ENCODE measurements at regions not wholly inside any gene's neighbourhood (a gene's known extent, or its start where the extent isn't known, plus 50 kb on each side); places are given as distances from the start of the nearest gene placed in this dataset.

GRCh38 chr12:118706437-118706836, 274.9 kb upstream of the SRRM4 start:
- DNase-seq: no peak

GRCh38 chr12:118709946-118710345, 271.4 kb upstream of the SRRM4 start:
- no peak for DNase-seq

DNA sequence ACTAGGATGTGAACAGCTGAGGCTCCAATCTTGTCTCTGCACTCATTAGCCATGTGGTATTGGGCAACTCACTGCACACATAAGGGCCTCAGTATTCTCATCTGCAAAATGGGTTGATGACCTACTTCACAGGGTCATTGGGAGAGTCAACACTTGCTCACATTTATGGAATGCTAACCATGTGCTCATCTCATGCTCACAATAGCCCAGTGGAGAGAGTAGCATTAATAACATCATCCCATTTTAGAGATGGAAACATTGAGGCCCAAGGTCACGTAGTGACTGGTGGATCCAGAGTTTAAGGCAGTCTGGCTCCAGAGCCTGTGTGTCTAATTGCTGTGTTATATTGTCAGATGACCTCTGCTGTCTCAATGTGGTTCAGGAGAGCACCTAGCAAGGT, 270.2 kb upstream of the SRRM4 start:
- DNase-seq: no peak

DNA sequence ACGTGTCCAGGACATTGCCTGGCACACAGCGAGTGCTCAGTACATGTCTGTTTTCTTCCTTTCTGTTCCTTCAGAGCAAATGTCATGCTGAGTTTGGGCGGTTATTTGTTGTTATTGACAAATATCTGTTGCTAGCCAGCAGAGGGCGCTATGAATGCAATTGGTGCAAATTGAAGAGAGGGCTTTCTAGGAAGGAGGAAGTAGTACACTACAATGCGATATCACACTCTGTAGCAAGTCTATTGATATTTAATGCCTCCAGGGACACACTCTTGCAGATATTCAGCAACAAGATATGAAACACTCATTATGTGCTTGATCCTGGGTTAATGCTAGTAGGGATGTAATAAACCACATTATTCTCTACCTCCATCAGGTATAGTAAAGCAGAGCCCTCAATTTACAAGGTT, 267.3 kb upstream of the SRRM4 start:
- peak; percentile 54 for DNase-seq

- no peak for DNase-seq
Measured at GRCh38 chr12:118714500-118714899, 266.8 kb upstream of the SRRM4 start.

DNA sequence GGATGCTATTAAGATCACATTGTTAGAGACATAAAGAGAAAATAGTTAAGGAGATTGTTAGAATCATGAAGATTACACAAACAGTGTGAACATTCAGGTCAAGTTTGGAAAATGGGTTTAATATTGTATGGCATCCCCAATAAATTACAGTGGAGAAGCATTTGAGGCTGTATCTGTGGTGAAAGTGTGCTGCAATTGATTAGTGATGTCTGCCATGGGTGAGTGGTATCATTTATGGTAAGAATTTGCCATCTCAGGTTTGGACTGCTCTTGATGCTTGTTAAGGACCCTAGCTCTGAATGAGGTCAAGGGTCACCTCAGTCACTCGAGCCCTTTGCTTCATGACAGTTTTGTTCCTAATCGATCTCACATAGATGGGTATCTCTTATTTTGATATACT, 265.7 kb upstream of the SRRM4 start:
- DNase-seq: no peak

DNA sequence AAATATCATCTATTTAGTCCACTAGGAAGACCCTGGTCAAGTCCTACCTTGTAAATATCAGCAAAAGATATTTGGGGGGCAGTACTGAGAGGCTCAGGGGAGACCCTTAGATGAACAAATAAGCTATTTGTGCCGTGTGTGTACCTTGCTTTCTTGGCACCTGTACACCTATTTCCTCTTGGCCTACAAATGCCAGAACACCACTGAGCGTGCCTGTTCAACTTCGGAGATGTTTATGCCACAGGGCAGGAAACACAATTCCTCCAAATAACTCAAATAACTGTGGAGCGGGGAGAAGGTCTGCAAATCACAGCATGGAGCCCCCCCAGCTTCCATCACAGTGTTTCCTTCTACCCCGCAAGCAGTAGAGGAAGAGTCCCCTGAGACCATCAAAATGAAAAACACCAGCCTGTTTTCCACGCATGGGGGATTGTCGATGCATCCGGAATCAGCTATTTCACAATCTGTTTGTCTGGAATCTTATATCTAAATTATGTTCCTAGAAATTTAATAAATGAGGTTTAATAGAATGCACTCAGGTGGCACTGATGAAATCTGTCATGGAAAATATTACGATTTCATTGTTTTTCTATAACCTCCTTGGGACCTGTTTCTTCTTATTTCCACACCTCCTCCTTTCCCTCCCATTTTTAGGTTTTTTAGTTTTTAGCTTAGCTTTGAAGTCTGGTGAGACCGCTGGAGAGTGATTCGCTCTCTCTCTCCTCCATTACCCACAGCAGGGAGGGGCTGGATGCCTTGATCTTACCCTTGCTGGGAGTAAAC, 254.0 kb upstream of the SRRM4 start:
- DNase-seq: no peak

GRCh38 chr12:118727979-118728366, 253.4 kb upstream of the SRRM4 start:
- no peak for DNase-seq

DNA sequence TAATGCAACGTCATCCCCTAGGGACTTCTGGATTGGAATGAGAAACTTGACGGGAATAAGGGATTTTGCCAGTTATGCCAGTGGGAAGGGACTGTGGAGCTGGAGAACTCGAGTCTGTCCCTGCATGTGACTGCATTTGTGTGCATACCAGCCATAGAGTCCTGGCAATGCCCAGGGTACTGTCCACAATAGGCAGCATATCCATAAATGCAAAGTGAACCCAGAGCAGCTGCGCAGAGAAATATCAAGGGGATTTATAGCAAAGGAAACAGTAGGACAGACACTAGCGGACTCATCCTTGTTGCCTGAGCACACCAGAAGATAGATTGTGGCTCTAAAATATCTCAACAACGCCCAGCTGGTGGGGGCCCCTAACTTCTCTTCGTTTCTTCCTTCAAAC, 247.1 kb upstream of the SRRM4 start:
- no peak for DNase-seq

DNA sequence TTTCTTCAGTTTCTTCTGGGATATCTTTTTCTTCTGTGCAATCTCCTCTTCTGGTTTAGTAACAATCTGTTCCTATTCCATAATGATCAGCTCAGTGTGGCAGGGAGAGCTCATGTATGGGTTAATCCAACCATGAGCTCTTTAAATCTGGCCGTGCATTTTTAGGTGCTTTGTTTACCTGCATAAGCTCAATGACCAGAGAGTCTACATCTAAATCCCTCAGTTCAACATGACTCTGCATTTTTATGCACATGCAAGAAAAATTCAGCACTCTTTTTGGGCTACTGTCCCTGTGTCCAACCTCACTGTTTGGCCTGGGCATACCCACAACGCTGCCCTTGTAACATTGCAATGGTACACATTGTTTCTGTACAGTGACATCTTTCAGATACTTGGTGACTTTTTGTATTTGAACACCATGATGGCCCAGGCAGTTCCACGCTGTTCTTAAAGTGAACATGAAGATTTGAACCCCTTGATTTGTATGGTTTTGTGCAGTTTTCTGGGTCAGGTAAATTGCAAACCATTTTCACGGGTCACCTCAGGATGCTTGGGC, 243.3 kb upstream of the SRRM4 start:
- DNase-seq: no peak

- no peak for DNase-seq
Measured at GRCh38 chr12:118741194-118741593, 240.1 kb upstream of the SRRM4 start.

- no peak for DNase-seq
Measured at GRCh38 chr12:118742431-118742830, 238.9 kb upstream of the SRRM4 start.

GRCh38 chr12:118743896-118744700, 237.2 kb upstream of the SRRM4 start:
- no peak for DNase-seq

- DNase-seq: no peak
Measured at GRCh38 chr12:118746176-118746575, 235.2 kb upstream of the SRRM4 start.

GRCh38 chr12:118746960-118747359, 234.4 kb upstream of the SRRM4 start:
- DNase-seq: no peak

DNA sequence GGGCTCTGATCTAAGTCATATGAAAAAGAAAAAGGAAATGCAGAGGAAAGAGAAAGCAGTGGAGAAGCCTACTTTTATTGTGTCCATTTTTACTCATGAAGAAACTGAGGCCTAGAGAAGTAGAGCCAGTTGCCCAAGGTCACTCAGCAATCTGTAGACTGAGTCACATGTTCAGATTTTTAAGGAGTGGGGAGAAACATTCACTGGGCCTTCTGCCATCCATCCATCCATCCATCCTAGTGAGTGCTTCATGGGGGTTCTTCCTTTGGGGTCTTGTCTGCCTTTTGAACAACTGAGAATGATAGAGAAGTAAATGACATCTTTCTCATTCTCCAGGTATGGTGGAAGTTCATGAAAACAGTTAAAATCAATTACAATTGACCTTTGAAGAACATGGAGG, 233.6 kb upstream of the SRRM4 start:
- no peak for DNase-seq

- no peak for DNase-seq
Measured at GRCh38 chr12:118748478-118749380, 232.6 kb upstream of the SRRM4 start.

GRCh38 chr12:118749646-118750045, 231.7 kb upstream of the SRRM4 start:
- no peak for DNase-seq

GRCh38 chr12:118750666-118751065, 230.7 kb upstream of the SRRM4 start:
- DNase-seq: no peak

DNA sequence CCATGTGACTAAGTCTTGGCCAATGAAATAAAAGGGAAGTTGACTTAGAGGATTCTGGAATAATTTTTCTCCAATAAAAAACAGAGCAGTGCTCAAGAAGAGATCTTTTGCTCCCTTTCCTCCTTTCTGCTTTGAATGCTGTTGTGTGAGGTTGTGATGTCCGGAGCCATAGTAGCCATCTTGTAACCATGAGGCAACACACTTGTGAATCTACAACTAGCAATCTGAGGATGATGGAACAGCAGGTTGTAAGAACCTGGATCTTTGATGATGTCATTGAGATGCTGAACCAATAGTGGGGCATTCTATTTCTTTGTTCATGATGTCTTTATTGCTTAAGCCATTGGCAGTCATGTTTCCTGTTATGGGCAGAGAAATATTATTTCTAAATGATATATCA, 230.0 kb upstream of the SRRM4 start:
- DNase-seq: no peak

DNA sequence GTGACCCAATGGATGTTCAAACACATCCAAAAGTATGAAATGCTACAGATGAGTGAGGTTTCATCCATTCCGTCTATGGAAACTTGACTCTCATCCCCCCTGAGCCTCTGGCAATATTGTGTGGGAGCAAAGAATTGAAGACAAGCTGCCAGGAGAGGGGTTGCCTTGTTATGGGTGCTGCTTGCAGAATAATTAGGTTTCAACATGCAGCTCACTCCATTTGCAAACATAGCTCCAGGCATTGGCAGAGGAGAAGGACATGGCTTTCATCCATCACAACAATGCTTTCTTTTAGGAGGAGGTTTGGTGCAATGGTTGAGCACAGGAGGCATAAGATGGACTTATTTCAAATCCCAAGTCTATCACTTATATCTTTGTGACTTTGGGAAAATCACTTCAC, 220.7 kb upstream of the SRRM4 start:
- no peak for DNase-seq

- DNase-seq: no peak
Measured at GRCh38 chr12:118763234-118763633, 218.1 kb upstream of the SRRM4 start.

Measured in inflammatory macrophage treated with lipopolysaccharide for 4 hours (primary cell).